ENCODE measurements at regions not wholly inside any gene's neighbourhood (a gene's known extent, or its start where the extent isn't known, plus 50 kb on each side); places are given as distances from the start of the nearest gene placed in this dataset.
A peak's percentile ranks its signal among the peaks of the same experiment; 100 is the strongest.

- Histone ChIP-seq H3K4me2 (ENCODE audit: insufficient read depth, low read length) (no peak overlapping the region), H3K79me2 (ENCODE audit: insufficient read depth, low read length) (no peaks in the 10 kb centered on the region), H3K9ac (ENCODE audit: low read depth, low read length) (no peak overlapping the region), H3K27me3 (ENCODE audit: insufficient read depth, low read length, poor library complexity) (peaks cover 21% of the 10 kb centered on the region), H4K20me1 (ENCODE audit: insufficient read depth, low read length) (no peaks in the 10 kb centered on the region), H3K27ac (ENCODE audit: low read length) (no peak overlapping the region), H3K4me1 (ENCODE audit: insufficient read depth, low read length) (no peaks in the 10 kb centered on the region), H3K4me3 (ENCODE audit: low read depth in 1 of 2, low read length in 2 of 2) (no peak overlapping the region), H3K36me3 (ENCODE audit: insufficient read depth, low read length) (no peaks in the 10 kb centered on the region), H2AFZ (ENCODE audit: low read depth, low read length) (no peak overlapping the region), H3K9me3 (ENCODE audit: insufficient read depth, low read length, severe bottlenecking) (no peaks in the 10 kb centered on the region)
- no peak for ATAC-seq (ENCODE audit: insufficient read depth, low read depth)
- no peak for DNase-seq
- TF ChIP-seq CTCF (IDR thresholded peaks at IDR 0.05; ENCODE audit: borderline replicate concordance, extremely low read depth, low read length, poor library complexity, severe bottlenecking) = no peak
- TF ChIP-seq EZH2 (IDR thresholded peaks at IDR 0.05; ENCODE audit: borderline replicate concordance, low read depth, low read length, severe bottlenecking) = no peak
Measured at GRCh38 chr11:15750535-15751308, 605.6 kb downstream of the SOX6 start.

- Histone ChIP-seq H3K4me2 (ENCODE audit: insufficient read depth, low read length) (no peak overlapping the region), H3K9ac (ENCODE audit: low read depth, low read length) (no peak overlapping the region), H3K36me3 (ENCODE audit: insufficient read depth, low read length) (no peaks in the 10 kb centered on the region), H3K4me3 (ENCODE audit: low read depth in 1 of 2, low read length in 2 of 2) (no peak overlapping the region), H2AFZ (ENCODE audit: low read depth, low read length) (no peak overlapping the region), H4K20me1 (ENCODE audit: insufficient read depth, low read length) (no peaks in the 10 kb centered on the region), H3K4me1 (ENCODE audit: insufficient read depth, low read length) (no peaks in the 10 kb centered on the region), H3K27me3 (ENCODE audit: insufficient read depth, low read length, poor library complexity) (peaks cover 12% of the 10 kb centered on the region), H3K27ac (ENCODE audit: low read length) (no peak overlapping the region), H3K79me2 (ENCODE audit: insufficient read depth, low read length) (no peaks in the 10 kb centered on the region), H3K9me3 (ENCODE audit: insufficient read depth, low read length, severe bottlenecking) (no peaks in the 10 kb centered on the region)
- DNase-seq = no peak
- TF ChIP-seq CTCF (IDR thresholded peaks at IDR 0.05; ENCODE audit: borderline replicate concordance, extremely low read depth, low read length, poor library complexity, severe bottlenecking) (no peak), EZH2 (IDR thresholded peaks at IDR 0.05; ENCODE audit: borderline replicate concordance, low read depth, low read length, severe bottlenecking) (no peak)
- no peak for ATAC-seq (ENCODE audit: insufficient read depth, low read depth)
Measured at GRCh38 chr11:15754221-15754620, 602.1 kb downstream of the SOX6 start.

- H3K36me3 ChIP-seq (ENCODE audit: insufficient read depth, low read length) = no peaks in the 10 kb centered on the region
- H3K4me1 ChIP-seq (ENCODE audit: insufficient read depth, low read length) = no peaks in the 10 kb centered on the region
- no peak overlapping the region for H3K4me3 ChIP-seq (ENCODE audit: low read depth in 1 of 2, low read length in 2 of 2)
- peak; percentile 76 for ATAC-seq (ENCODE audit: insufficient read depth, low read depth)
- no peaks in the 10 kb centered on the region for H3K79me2 ChIP-seq (ENCODE audit: insufficient read depth, low read length)
- H3K4me2 ChIP-seq (ENCODE audit: insufficient read depth, low read length) = no peak overlapping the region
- TF ChIP-seq EZH2 (IDR thresholded peaks at IDR 0.05; ENCODE audit: borderline replicate concordance, low read depth, low read length, severe bottlenecking) = no peak
- TF ChIP-seq CTCF (IDR thresholded peaks at IDR 0.05; ENCODE audit: borderline replicate concordance, extremely low read depth, low read length, poor library complexity, severe bottlenecking) = no peak
- H3K9ac ChIP-seq (ENCODE audit: low read depth, low read length) = no peak overlapping the region
- H3K9me3 ChIP-seq (ENCODE audit: insufficient read depth, low read length, severe bottlenecking) = no peaks in the 10 kb centered on the region
- DNase-seq = peak; percentile 31
- H2AFZ ChIP-seq (ENCODE audit: low read depth, low read length) = no peak overlapping the region
- H3K27me3 ChIP-seq (ENCODE audit: insufficient read depth, low read length, poor library complexity) = no peaks in the 10 kb centered on the region
- no peak overlapping the region for H3K27ac ChIP-seq (ENCODE audit: low read length)
- no peaks in the 10 kb centered on the region for H4K20me1 ChIP-seq (ENCODE audit: insufficient read depth, low read length)
Measured at GRCh38 chr11:15757048-15757698, 599.2 kb downstream of the SOX6 start.
